GM12801 (cell line): ENCODE measurements at regions not wholly inside any gene's neighbourhood (a gene's known extent, or its start where the extent isn't known, plus 50 kb on each side); places are given as distances from the start of the nearest gene placed in this dataset.

Experiments
- CTCF ChIP-seq: IDR thresholded peaks from one replicate; pipeline ENCODE4 v1.5.1; 2011; ENCODE audit warnings: control low read depth; ENCODE audit not compliant: insufficient read length; ENCODE audit errors: extremely low read depth

GRCh38 chr5:100479079-100479688 lies 56.0 kb upstream of the FAM174A start:
- peak; percentile 5 for TF ChIP-seq CTCF

- TF ChIP-seq CTCF = no peak
These were observed 63.1 kb upstream of the FAM174A start for GRCh38 chr5:100472091-100472490.

GRCh38 chr5:100469767-100470166 lies 65.4 kb upstream of the FAM174A start:
- no peak for TF ChIP-seq CTCF

- no peak for TF ChIP-seq CTCF
These were observed 70.8 kb upstream of the FAM174A start for GRCh38 chr5:100464418-100464817.

- no peak for TF ChIP-seq CTCF
These were observed 78.6 kb upstream of the FAM174A start for GRCh38 chr5:100456615-100457014.

GRCh38 chr5:100452126-100452525 lies 83.0 kb upstream of the FAM174A start:
- TF ChIP-seq CTCF = no peak

GRCh38 chr5:100448111-100448528 lies 87.1 kb upstream of the FAM174A start:
- no peak for TF ChIP-seq CTCF
